MM.1S (cell line): ENCODE measurements at regions not wholly inside any gene's neighbourhood (a gene's known extent, or its start where the extent isn't known, plus 50 kb on each side); places are given as distances from the start of the nearest gene placed in this dataset.
A peak's percentile ranks its signal among the peaks of the same experiment; 100 is the strongest.

Experiments used
- DNase-seq: peaks from one replicate; pipeline ENCODE4 v3.0.0-alpha.2; 2015
- H2AFZ ChIP-seq: fragments of 300-600 bp; sonication (generic); 2 replicates; pipeline ENCODE4 v1.6.0; 2016; ENCODE audit warnings: antibody characterized with exemption, low read length
- H3F3A ChIP-seq: fragments of 300-600 bp; sonication (generic); 2 replicates; pipeline ENCODE4 v1.6.1; 2016; ENCODE audit warnings: mild to moderate bottlenecking, antibody characterized with exemption, low read length, moderate library complexity, mixed read lengths; ENCODE audit not compliant: insufficient read depth
- H3K27ac ChIP-seq: fragments of 300-600 bp; sonication (generic); 2 replicates; pipeline ENCODE4 v1.5.1; 2016; ENCODE audit warnings: mild to moderate bottlenecking, low read length
- H3K27me3 ChIP-seq: fragments of 300-600 bp; sonication (generic); replicated peaks from 2 replicates; pipeline ENCODE4 v1.6.0; 2016; ENCODE audit warnings: low read length; ENCODE audit not compliant: insufficient read depth
- H3K36me3 ChIP-seq: fragments of 300-600 bp; sonication (generic); replicated peaks from 2 replicates; pipeline ENCODE4 v1.6.1; 2016; ENCODE audit warnings: mild to moderate bottlenecking, low read length, mixed read lengths; ENCODE audit not compliant: insufficient read depth
- H3K4me1 ChIP-seq: fragments of 300-600 bp; sonication (generic); 2 replicates; pipeline ENCODE4 v1.6.1; 2016; ENCODE audit warnings: low read length, mixed read lengths
- H3K4me2 ChIP-seq: fragments of 300-600 bp; sonication (generic); 2 replicates; pipeline ENCODE4 v1.6.0; 2016; ENCODE audit warnings: low read depth, low read length
- H3K4me3 ChIP-seq: fragments of 300-600 bp; sonication (generic); 2 replicates; pipeline ENCODE4 v1.5.1; 2016; ENCODE audit warnings: low read length, mixed read lengths
- H3K79me2 ChIP-seq: fragments of 300-600 bp; sonication (generic); 2 replicates; pipeline ENCODE4 v1.6.1; 2016; ENCODE audit warnings: mixed run types, low read length, mixed read lengths
- H3K9ac ChIP-seq: fragments of 300-600 bp; sonication (generic); 2 replicates; pipeline ENCODE4 v1.6.1; 2016; ENCODE audit warnings: low read length, mixed read lengths
- H3K9me2 ChIP-seq: fragments of 300-600 bp; sonication (generic); replicated peaks from 2 replicates; pipeline ENCODE4 v1.6.1; 2016; ENCODE audit warnings: mild to moderate bottlenecking, low read length, mixed read lengths; ENCODE audit not compliant: insufficient read depth
- H3K9me3 ChIP-seq: fragments of 300-600 bp; sonication (generic); replicated peaks from 2 replicates; pipeline ENCODE4 v1.6.1; 2016; ENCODE audit warnings: mild to moderate bottlenecking, low read length, mixed read lengths; ENCODE audit not compliant: insufficient read depth
- H4K20me1 ChIP-seq: fragments of 300-600 bp; sonication (generic); 2 replicates; pipeline ENCODE4 v1.6.1; 2016; ENCODE audit warnings: mild to moderate bottlenecking, low read length, moderate library complexity, mixed read lengths; ENCODE audit not compliant: insufficient read depth
- EZH2 ChIP-seq: fragments of 300-600 bp; sonication (generic); optimal IDR thresholded peaks from 2 replicates; pipeline ENCODE3; 2017; ENCODE audit warnings: low read depth, mild to moderate bottlenecking, antibody characterized with exemption, low read length, mixed read lengths
- EZH2phosphoT487 ChIP-seq: fragments of 300-600 bp; sonication (generic); IDR thresholded peaks from 2 replicates; pipeline ENCODE4 v1.6.1; 2018; ENCODE audit warnings: antibody characterized with exemption, low read length
- TF ChIP-seq, protein P1 (sequence below): fragments of 300-600 bp; sonication (generic); IDR thresholded peaks from 2 replicates; pipeline ENCODE4 v1.5.1; 2016; ENCODE audit warnings: antibody characterized with exemption, low read length, mixed read lengths

DNA sequence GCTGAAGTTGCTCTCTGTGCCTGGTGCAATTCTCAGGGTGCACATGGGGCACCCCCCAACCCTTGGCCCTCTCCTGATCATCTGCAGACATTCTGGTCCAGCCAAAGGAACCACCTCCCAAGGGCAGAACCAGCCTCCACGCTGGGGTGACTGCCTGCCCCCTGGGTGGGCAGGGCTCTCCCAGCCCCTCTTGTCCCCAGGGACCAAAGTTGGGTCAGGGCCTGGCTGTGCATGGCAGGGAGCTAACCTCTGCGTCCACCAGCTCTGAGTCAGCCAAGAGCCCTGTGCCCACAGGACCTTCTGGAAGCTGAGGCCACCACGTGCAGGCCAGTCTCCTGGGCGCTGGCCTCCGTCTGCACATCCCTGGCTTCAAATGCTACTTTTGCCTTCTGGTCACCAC lies 101.9 kb downstream of the SIK1 start:
- TF ChIP-seq EZH2phosphoT487 (no peak), EZH2 (no peak)
- TF ChIP-seq, protein P1, sequence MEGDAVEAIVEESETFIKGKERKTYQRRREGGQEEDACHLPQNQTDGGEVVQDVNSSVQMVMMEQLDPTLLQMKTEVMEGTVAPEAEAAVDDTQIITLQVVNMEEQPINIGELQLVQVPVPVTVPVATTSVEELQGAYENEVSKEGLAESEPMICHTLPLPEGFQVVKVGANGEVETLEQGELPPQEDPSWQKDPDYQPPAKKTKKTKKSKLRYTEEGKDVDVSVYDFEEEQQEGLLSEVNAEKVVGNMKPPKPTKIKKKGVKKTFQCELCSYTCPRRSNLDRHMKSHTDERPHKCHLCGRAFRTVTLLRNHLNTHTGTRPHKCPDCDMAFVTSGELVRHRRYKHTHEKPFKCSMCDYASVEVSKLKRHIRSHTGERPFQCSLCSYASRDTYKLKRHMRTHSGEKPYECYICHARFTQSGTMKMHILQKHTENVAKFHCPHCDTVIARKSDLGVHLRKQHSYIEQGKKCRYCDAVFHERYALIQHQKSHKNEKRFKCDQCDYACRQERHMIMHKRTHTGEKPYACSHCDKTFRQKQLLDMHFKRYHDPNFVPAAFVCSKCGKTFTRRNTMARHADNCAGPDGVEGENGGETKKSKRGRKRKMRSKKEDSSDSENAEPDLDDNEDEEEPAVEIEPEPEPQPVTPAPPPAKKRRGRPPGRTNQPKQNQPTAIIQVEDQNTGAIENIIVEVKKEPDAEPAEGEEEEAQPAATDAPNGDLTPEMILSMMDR = no peak
- Histone ChIP-seq H3K4me1 (peaks cover 26% of the 10 kb centered on the region), H3K4me3 (no peak overlapping the region), H3K9me3 (no peaks in the 10 kb centered on the region), H3F3A (peaks cover 16% of the 10 kb centered on the region), H3K36me3 (no peaks in the 10 kb centered on the region), H2AFZ (no peak overlapping the region), H3K9me2 (no peaks in the 10 kb centered on the region), H3K27me3 (no peaks in the 10 kb centered on the region), H3K79me2 (no peaks in the 10 kb centered on the region), H3K4me2 (no peak overlapping the region), H3K9ac (no peak overlapping the region), H4K20me1 (no peaks in the 10 kb centered on the region), H3K27ac (peak overlapping the region; percentile 72; the same call in 1 of the 2 replicates)
- DNase-seq = no peak

GRCh38 chr21:43324596-43324995 lies 102.3 kb downstream of the SIK1 start:
- no peak overlapping the region for H3K27ac ChIP-seq
- H3K4me1 ChIP-seq = peaks cover 29% of the 10 kb centered on the region
- no peak overlapping the region for H2AFZ ChIP-seq
- H3K79me2 ChIP-seq = no peaks in the 10 kb centered on the region
- no peak overlapping the region for H3K4me2 ChIP-seq
- H3K9me2 ChIP-seq = no peaks in the 10 kb centered on the region
- H4K20me1 ChIP-seq = no peaks in the 10 kb centered on the region
- no peak overlapping the region for H3K4me3 ChIP-seq
- no peak for DNase-seq
- H3F3A ChIP-seq = peaks cover 16% of the 10 kb centered on the region
- H3K27me3 ChIP-seq = no peaks in the 10 kb centered on the region
- no peaks in the 10 kb centered on the region for H3K9me3 ChIP-seq
- TF ChIP-seq EZH2 = no peak
- no peak for TF ChIP-seq EZH2phosphoT487
- TF ChIP-seq, protein P1 = no peak
- no peak overlapping the region for H3K9ac ChIP-seq
- no peaks in the 10 kb centered on the region for H3K36me3 ChIP-seq

DNA sequence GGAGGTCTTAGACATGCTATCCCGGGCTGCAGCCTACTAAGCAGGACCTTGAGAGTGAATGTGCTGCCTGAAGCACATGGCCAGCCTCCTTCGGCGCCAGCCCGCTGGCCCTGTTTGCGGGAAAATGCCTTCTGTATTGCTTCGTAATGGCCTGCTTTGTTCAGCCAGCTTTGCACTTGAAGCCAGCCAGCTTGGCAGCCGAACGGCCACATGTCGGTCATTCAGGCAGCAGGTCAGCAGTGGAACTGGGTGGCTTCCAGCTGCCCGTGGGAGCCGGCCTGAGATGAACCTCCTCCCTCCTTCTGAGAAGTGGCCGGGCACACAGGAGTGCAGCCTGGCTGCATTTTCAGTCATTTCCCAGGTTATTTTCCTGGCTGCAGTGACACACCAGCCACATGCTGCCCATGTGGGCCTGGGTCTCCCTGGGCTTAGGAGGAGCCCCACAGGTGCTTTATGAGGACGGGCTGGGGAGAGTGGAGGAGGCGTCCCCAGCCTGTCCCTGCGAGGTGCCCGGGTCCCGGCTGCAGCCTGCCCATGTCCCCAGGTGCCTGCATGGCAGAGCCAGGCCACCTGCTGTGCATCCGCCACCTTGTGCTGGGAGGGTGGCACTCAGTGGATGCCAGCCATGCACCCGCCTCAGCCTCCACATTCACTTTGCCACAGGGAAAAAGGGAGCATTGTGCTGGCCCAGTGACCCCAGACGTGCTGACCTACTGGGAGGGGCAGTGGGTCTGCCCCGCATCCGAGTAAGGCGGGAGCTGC lies 103.5 kb downstream of the SIK1 start:
- TF ChIP-seq, protein P1 = no peak
- no peak for TF ChIP-seq EZH2phosphoT487
- no peak for TF ChIP-seq EZH2
- Histone ChIP-seq H3K4me2 (no peak overlapping the region), H3K9me3 (no peaks in the 10 kb centered on the region), H3F3A (peaks cover 16% of the 10 kb centered on the region), H3K9ac (no peak overlapping the region), H3K27me3 (no peaks in the 10 kb centered on the region), H3K9me2 (no peaks in the 10 kb centered on the region), H4K20me1 (no peaks in the 10 kb centered on the region), H3K4me1 (peaks cover 29% of the 10 kb centered on the region), H3K79me2 (no peaks in the 10 kb centered on the region), H3K4me3 (no peak overlapping the region), H3K36me3 (no peaks in the 10 kb centered on the region), H2AFZ (no peak overlapping the region), H3K27ac (no peak overlapping the region)
- no peak for DNase-seq
